ENCODE measurements at regions not wholly inside any gene's neighbourhood (a gene's known extent, or its start where the extent isn't known, plus 50 kb on each side); places are given as distances from the start of the nearest gene placed in this dataset.

GRCh38 chr2:122867941-122868340 is 1112.5 kb downstream of the TSN start:
- TF ChIP-seq MYNN (tag by site-specific recombination; IDR thresholded peaks at IDR 0.05; ENCODE audit: borderline replicate concordance) (no peak), ZNF624 (tag by site-specific recombination; IDR thresholded peaks at IDR 0.05) (no peak), ZNF121 (tag by site-specific recombination; IDR thresholded peaks at IDR 0.05) (no peak)
